ENCODE measurements at regions not wholly inside any gene's neighbourhood (a gene's known extent, or its start where the extent isn't known, plus 50 kb on each side); places are given as distances from the start of the nearest gene placed in this dataset.

DNA sequence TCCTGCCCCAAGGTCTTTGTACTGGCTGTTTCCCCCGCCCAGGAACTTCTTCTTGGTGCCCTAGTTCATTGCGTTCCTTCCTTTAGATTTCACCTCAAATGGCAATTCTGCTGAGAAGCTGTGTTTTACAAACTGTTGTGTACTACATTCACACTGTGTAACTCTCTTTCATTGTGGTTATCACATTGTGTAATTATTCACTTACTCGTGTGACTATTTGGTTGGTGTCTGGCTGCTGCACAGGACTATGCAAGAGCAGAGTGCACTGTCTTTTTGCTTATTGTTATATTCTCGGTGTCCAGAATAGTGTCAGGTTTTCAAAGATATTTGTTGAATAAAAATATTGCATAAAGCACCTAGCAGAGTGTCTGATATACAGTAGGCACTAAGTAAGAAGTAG is 177.2 kb upstream of the PRICKLE1 start:
- TF ChIP-seq SP1 (IDR thresholded peaks at IDR 0.05; ENCODE audit: low read depth, low read length) (no peak), SUPT20H (IDR thresholded peaks at IDR 0.05; ENCODE audit: borderline replicate concordance, control insufficient read depth, low read depth, low read length) (no peak), RAD21 (IDR thresholded peaks at IDR 0.05; ENCODE audit: insufficient read depth, low read depth, low read length) (no peak), NFIC (IDR thresholded peaks at IDR 0.05; ENCODE audit: low read depth, low read length) (no peak), KDM1A (IDR thresholded peaks at IDR 0.05; ENCODE audit: borderline replicate concordance) (no peak)

Measured in GM12878 (cell line).